A549 (cell line): ENCODE measurements at regions not wholly inside any gene's neighbourhood (a gene's known extent, or its start where the extent isn't known, plus 50 kb on each side); places are given as distances from the start of the nearest gene placed in this dataset.

Experiments used
- ATAC-seq, 2 experiments: fragments of 200-7000 bp in 1 of 2; fragments of >200 bp in 1 of 2; cut with Nextera tagmentation in 1 of 2; cut with Tn5 transposase in 1 of 2; 3 replicates each; pipeline versions ENCODE4 v1.8.0 to v1.9.1; 2018 to 2020; ENCODE audit warnings: mild to moderate bottlenecking in 1 of 2, moderate library complexity in 1 of 2
- CTCF ChIA-PET: fragments of 300-600 bp; sonication (Branson Sonifier 250); formaldehyde crosslinking; extraction: SDS; loops from one replicate; lab custom pipeline; 2021; ENCODE audit warnings: antibody characterized with exemption, inconsistent platforms; lab: Yijun Ruan, JAX
- POLR2A ChIA-PET: fragments of 350-600 bp; formaldehyde crosslinking; extraction: SDS; loops from one replicate; lab custom pipeline; 2021; ENCODE audit warnings: antibody characterized with exemption, inconsistent platforms; lab: Yijun Ruan, JAX
- DNase-seq, 2 experiments: peaks; one replicate each; pipeline versions ENCODE4 v3.0.0 to v3.0.0-alpha.2; 2011 to 2016; ENCODE audit warnings: low read depth in 1 of 2, low spot score in 1 of 2
- FAIRE-seq: peaks from 2 replicates; lab custom pipeline; 2011; peaks lifted over from hg19 to GRCh38; lab: Jason Lieb, UNC
- H3K27ac ChIP-seq, 2 experiments: fragments of >200 bp; sonication (Bioruptor Twin); formaldehyde crosslinking; 3 replicates each; pipeline ENCODE4 v1.5.1; 2016 to 2017
- H3K4me1 ChIP-seq: fragments of >200 bp; sonication (Bioruptor Twin); formaldehyde crosslinking; 3 replicates; pipeline ENCODE4 v1.6.1; 2016
- H3K4me2 ChIP-seq: fragments of >200 bp; sonication (Bioruptor Twin); formaldehyde crosslinking; 3 replicates; pipeline ENCODE4 v1.6.1; 2016
- H3K4me3 ChIP-seq: fragments of >200 bp; sonication (Bioruptor Twin); formaldehyde crosslinking; 3 replicates; pipeline ENCODE4 v1.5.1; 2016
- H3K9me3 ChIP-seq: fragments of >200 bp; sonication (Bioruptor Twin); formaldehyde crosslinking; 3 replicates; pipeline ENCODE4 v1.6.1; 2016
- CBX2 ChIP-seq: fragments of 200-600 bp; sonication (generic); IDR thresholded peaks from 2 replicates; pipeline ENCODE4 v1.6.1; 2016; ENCODE audit warnings: low read depth, mild to moderate bottlenecking, borderline replicate concordance
- CBX8 ChIP-seq: fragments of 200-600 bp; sonication (generic); IDR thresholded peaks from 2 replicates; pipeline ENCODE4 v1.6.1; 2016
- EHF ChIP-seq: fragments of 250-450 bp; sonication (Bioruptor Pico); IDR thresholded peaks from 2 replicates; pipeline ENCODE4 v1.5.0; 2020; ENCODE audit warnings: mild to moderate bottlenecking
- ESRRA ChIP-seq: fragments of 150-350 bp; IDR thresholded peaks from 2 replicates; pipeline ENCODE4 v1.6.1; 2014; ENCODE audit warnings: mild to moderate bottlenecking, low read length, borderline replicate concordance
- GATA3 ChIP-seq: IDR thresholded peaks from 2 replicates; pipeline ENCODE4 v1.6.1; 2012; ENCODE audit warnings: borderline replicate concordance
- HDAC2 ChIP-seq: fragments of 200-600 bp; sonication (generic); IDR thresholded peaks from 2 replicates; pipeline ENCODE4 v1.6.1; 2016
- HEYL ChIP-seq: fragments of 250-450 bp; sonication (Bioruptor Pico); IDR thresholded peaks from 2 replicates; pipeline ENCODE4 v1.8.0; 2021; ENCODE audit warnings: mild to moderate bottlenecking, moderate library complexity
- JUNB ChIP-seq: fragments of >200 bp; sonication (Bioruptor Twin); formaldehyde crosslinking; IDR thresholded peaks from 2 replicates; pipeline ENCODE4 v1.6.1; 2016
- MYC ChIP-seq: IDR thresholded peaks from 2 replicates; pipeline ENCODE4 v1.6.1; 2012; ENCODE audit warnings: mild to moderate bottlenecking, inconsistent platforms, low read length, improper control_type of control experiment, borderline replicate concordance
- NPAS2 ChIP-seq: fragments of 250-450 bp; sonication (Bioruptor Pico); IDR thresholded peaks from 2 replicates; pipeline ENCODE4 v1.8.0; 2022; ENCODE audit warnings: mild to moderate bottlenecking, moderate library complexity, borderline replicate concordance
- POLR2AphosphoS2 ChIP-seq: conservative IDR thresholded peaks from 2 replicates; pipeline ENCODE4 v1.6.1; 2012; ENCODE audit warnings: low read length, improper control_type of control experiment, inconsistent platforms
- RAD21 ChIP-seq, 2 experiments: fragments of >200 bp in 1 of 2; sonication (Bioruptor Twin) in 1 of 2; formaldehyde crosslinking in 1 of 2; IDR thresholded peaks in 1 of 2; conservative IDR thresholded peaks in 1 of 2; 2 replicates in 1 of 2; 3 replicates in 1 of 2; pipeline ENCODE4 v1.6.1; 2012 to 2018; ENCODE audit warnings: inconsistent platforms in 1 of 2
- RCOR1 ChIP-seq: fragments of 150-350 bp; IDR thresholded peaks from 2 replicates; pipeline ENCODE4 v1.6.1; 2014; ENCODE audit warnings: antibody characterized with exemption, low read length, low read depth
- RNF2 ChIP-seq: fragments of 200-600 bp; sonication (generic); IDR thresholded peaks from 2 replicates; pipeline ENCODE4 v1.6.1; 2016; ENCODE audit warnings: low read depth, mild to moderate bottlenecking, antibody characterized with exemption, moderate library complexity, borderline replicate concordance
- SMC3 ChIP-seq: fragments of >200 bp; sonication (Bioruptor Twin); formaldehyde crosslinking; IDR thresholded peaks from 3 replicates; pipeline ENCODE4 v1.6.1; 2018; ENCODE audit warnings: inconsistent platforms
- SREBF2 ChIP-seq: fragments of 450-650 bp; IDR thresholded peaks from 2 replicates; pipeline ENCODE4 v1.6.1; 2014; ENCODE audit warnings: mild to moderate bottlenecking, moderate library complexity
- ZC3H11A ChIP-seq: fragments of 450-650 bp; IDR thresholded peaks from 2 replicates; pipeline ENCODE4 v1.6.1; 2014; ENCODE audit warnings: antibody characterized with exemption, mild to moderate bottlenecking
- ZFP36 ChIP-seq: fragments of 450-650 bp; IDR thresholded peaks from 2 replicates; pipeline ENCODE4 v1.6.1; 2014; ENCODE audit warnings: borderline replicate concordance; ENCODE audit not compliant: partially characterized antibody
- WGBS: methylation state at CpG from one replicate; pipeline ENCODE4 v1.1.6; 2017; ENCODE audit errors: missing lambda C conversion rate; 5-methylcytosine and 5-hydroxymethylcytosine counted together
- TF ChIP-seq, protein P1 (sequence below): IDR thresholded peaks from 2 replicates; pipeline ENCODE4 v1.6.1; 2012
- TF ChIP-seq, protein P2 (sequence below): fragments of 150-350 bp; IDR thresholded peaks from 2 replicates; pipeline ENCODE4 v1.6.1; 2014; ENCODE audit warnings: low read depth, mild to moderate bottlenecking, low read length
- TF ChIP-seq, protein P3 (sequence below): fragments of 450-650 bp; IDR thresholded peaks from 2 replicates; pipeline ENCODE4 v1.6.1; 2014; ENCODE audit warnings: antibody characterized with exemption
- TF ChIP-seq, protein P4 (sequence below): fragments of >200 bp; sonication (Bioruptor Twin); formaldehyde crosslinking; IDR thresholded peaks from 3 replicates; pipeline ENCODE4 v1.5.1; 2016
- TF ChIP-seq, protein P5 (sequence below): fragments of 250-450 bp; sonication (Bioruptor Pico); IDR thresholded peaks from 2 replicates; pipeline ENCODE4 v1.5.0; 2021; ENCODE audit warnings: mild to moderate bottlenecking, moderate library complexity, borderline replicate concordance
- TF ChIP-seq, protein P6 (sequence below): fragments of >200 bp; sonication (Bioruptor Twin); formaldehyde crosslinking; IDR thresholded peaks from 3 replicates; pipeline ENCODE4 v1.6.1; 2016

DNA sequence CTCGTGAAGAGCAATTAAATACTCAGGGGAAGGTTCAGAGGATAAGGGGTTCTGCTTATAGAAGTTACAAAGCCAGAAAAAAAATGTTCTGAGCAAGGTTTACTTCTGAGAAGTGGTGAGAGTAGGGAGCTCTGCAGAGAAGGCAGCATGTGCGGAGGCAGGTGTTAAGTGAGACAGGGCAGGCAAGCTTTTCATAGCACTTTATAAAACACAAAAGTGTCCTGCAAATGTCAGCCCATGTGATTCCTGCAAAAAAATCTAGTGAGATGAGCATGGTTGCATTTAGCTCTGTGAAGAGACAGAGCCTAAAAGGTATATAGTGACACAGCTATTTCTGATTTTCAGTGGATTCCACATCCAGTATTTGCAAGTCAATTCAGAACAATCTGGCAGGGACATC, 223.8 kb upstream of the SYT4 start:
- DNase-seq, result no peak
- Histone ChIP-seq H3K27ac (no peak overlapping the region), H3K4me1 (no peaks in the 10 kb centered on the region), H3K9me3 (no peaks in the 10 kb centered on the region; the same call in 2 of the 3 replicates), H3K4me3 (no peak overlapping the region), H3K4me2 (no peak overlapping the region)
- TF ChIP-seq ZFP36, result no peak
- TF ChIP-seq MYC, result no peak
- no peak for TF ChIP-seq POLR2AphosphoS2
- TF ChIP-seq RAD21 (conservative IDR thresholded peaks at IDR 0.05 in 1 of 2, IDR thresholded peaks at IDR 0.05 in 1 of 2), result no peak
- TF ChIP-seq SREBF2, result no peak
- TF ChIP-seq SMC3, result no peak
- no peak for TF ChIP-seq ZC3H11A
- TF ChIP-seq, protein P1, sequence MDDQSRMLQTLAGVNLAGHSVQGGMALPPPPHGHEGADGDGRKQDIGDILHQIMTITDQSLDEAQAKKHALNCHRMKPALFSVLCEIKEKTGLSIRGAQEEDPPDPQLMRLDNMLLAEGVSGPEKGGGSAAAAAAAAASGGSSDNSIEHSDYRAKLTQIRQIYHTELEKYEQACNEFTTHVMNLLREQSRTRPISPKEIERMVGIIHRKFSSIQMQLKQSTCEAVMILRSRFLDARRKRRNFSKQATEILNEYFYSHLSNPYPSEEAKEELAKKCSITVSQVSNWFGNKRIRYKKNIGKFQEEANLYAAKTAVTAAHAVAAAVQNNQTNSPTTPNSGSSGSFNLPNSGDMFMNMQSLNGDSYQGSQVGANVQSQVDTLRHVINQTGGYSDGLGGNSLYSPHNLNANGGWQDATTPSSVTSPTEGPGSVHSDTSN, result no peak
- TF ChIP-seq, protein P2, sequence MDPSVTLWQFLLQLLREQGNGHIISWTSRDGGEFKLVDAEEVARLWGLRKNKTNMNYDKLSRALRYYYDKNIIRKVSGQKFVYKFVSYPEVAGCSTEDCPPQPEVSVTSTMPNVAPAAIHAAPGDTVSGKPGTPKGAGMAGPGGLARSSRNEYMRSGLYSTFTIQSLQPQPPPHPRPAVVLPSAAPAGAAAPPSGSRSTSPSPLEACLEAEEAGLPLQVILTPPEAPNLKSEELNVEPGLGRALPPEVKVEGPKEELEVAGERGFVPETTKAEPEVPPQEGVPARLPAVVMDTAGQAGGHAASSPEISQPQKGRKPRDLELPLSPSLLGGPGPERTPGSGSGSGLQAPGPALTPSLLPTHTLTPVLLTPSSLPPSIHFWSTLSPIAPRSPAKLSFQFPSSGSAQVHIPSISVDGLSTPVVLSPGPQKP, result no peak
- TF ChIP-seq, protein P3, sequence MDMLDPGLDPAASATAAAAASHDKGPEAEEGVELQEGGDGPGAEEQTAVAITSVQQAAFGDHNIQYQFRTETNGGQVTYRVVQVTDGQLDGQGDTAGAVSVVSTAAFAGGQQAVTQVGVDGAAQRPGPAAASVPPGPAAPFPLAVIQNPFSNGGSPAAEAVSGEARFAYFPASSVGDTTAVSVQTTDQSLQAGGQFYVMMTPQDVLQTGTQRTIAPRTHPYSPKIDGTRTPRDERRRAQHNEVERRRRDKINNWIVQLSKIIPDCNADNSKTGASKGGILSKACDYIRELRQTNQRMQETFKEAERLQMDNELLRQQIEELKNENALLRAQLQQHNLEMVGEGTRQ, result no peak
- TF ChIP-seq ESRRA, result no peak
- TF ChIP-seq, protein P4, sequence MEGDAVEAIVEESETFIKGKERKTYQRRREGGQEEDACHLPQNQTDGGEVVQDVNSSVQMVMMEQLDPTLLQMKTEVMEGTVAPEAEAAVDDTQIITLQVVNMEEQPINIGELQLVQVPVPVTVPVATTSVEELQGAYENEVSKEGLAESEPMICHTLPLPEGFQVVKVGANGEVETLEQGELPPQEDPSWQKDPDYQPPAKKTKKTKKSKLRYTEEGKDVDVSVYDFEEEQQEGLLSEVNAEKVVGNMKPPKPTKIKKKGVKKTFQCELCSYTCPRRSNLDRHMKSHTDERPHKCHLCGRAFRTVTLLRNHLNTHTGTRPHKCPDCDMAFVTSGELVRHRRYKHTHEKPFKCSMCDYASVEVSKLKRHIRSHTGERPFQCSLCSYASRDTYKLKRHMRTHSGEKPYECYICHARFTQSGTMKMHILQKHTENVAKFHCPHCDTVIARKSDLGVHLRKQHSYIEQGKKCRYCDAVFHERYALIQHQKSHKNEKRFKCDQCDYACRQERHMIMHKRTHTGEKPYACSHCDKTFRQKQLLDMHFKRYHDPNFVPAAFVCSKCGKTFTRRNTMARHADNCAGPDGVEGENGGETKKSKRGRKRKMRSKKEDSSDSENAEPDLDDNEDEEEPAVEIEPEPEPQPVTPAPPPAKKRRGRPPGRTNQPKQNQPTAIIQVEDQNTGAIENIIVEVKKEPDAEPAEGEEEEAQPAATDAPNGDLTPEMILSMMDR, result no peak
- no peak for TF ChIP-seq HDAC2
- TF ChIP-seq, protein P5, sequence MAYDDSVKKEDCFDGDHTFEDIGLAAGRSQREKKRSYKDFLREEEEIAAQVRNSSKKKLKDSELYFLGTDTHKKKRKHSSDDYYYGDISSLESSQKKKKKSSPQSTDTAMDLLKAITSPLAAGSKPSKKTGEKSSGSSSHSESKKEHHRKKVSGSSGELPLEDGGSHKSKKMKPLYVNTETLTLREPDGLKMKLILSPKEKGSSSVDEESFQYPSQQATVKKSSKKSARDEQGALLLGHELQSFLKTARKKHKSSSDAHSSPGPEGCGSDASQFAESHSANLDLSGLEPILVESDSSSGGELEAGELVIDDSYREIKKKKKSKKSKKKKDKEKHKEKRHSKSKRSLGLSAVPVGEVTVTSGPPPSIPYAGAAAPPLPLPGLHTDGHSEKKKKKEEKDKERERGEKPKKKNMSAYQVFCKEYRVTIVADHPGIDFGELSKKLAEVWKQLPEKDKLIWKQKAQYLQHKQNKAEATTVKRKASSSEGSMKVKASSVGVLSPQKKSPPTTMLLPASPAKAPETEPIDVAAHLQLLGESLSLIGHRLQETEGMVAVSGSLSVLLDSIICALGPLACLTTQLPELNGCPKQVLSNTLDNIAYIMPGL (CRISPR knock-in tag), result no peak
- no peak for TF ChIP-seq CBX8
- TF ChIP-seq JUNB, result no peak
- TF ChIP-seq NPAS2 (CRISPR knock-in tag), result no peak
- TF ChIP-seq RCOR1, result no peak
- TF ChIP-seq, protein P6, sequence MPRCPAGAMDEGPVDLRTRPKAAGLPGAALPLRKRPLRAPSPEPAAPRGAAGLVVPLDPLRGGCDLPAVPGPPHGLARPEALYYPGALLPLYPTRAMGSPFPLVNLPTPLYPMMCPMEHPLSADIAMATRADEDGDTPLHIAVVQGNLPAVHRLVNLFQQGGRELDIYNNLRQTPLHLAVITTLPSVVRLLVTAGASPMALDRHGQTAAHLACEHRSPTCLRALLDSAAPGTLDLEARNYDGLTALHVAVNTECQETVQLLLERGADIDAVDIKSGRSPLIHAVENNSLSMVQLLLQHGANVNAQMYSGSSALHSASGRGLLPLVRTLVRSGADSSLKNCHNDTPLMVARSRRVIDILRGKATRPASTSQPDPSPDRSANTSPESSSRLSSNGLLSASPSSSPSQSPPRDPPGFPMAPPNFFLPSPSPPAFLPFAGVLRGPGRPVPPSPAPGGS, result no peak
- no peak for FAIRE-seq
- 4% methylated on average over 2 of the region's 2 CpGs for WGBS
- ATAC-seq, result no peak
- ChIA-PET POLR2A (no interaction called here), CTCF (no interaction called here)

GRCh38 chr18:43506935-43507334, 229.6 kb upstream of the SYT4 start:
- Histone ChIP-seq H3K9me3 (no peaks in the 10 kb centered on the region), H3K4me1 (no peaks in the 10 kb centered on the region), H3K4me3 (no peak overlapping the region), H3K4me2 (no peak overlapping the region), H3K27ac (no peak overlapping the region)
- DNase-seq (no peak), ATAC-seq (no peak), FAIRE-seq (no peak)
- ChIA-PET POLR2A (no interaction called here), CTCF (no interaction called here)
- TF ChIP-seq, protein P4, result no peak
- TF ChIP-seq CBX2, result no peak
- no peak for TF ChIP-seq SMC3
- no peak for TF ChIP-seq HEYL
- TF ChIP-seq MYC, result no peak
- TF ChIP-seq RNF2, result no peak
- no peak for TF ChIP-seq NPAS2 (CRISPR knock-in tag)
- TF ChIP-seq RCOR1, result no peak
- no peak for TF ChIP-seq GATA3
- TF ChIP-seq EHF (CRISPR knock-in tag), result no peak
- TF ChIP-seq, protein P2, result no peak
